Activated CD4-positive, alpha-beta T cell treated with anti-CD3 and anti-CD28 coated beads, Interleukin-2, amount 50 U/mL, for 1 hour (primary cell): ENCODE measurements at regions not wholly inside any gene's neighbourhood (a gene's known extent, or its start where the extent isn't known, plus 50 kb on each side); places are given as distances from the start of the nearest gene placed in this dataset.

Source experiments
- DNase-seq: peaks from one replicate; pipeline ENCODE4 v3.0.0-alpha.2; 2020

DNA sequence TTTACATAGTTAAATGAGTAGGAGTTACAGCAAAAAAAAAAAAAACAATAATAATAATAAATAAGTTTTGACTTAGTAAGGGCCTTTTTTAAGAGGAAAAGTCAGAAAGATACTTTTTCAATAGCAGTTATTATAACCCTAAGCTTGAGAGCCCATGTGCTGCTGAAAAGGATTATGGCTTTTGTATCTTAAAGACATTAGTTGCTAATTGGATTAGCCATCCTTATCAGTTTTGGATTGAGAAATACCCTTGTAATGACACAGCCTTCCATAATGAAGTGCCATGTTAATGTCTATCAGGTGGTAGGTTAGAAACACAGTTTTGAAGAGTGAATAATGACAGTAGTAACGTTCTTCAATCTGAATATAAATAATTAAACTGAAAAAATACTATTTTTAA, 554.0 kb downstream of the RIT2 start:
- DNase-seq: no peak

DNA sequence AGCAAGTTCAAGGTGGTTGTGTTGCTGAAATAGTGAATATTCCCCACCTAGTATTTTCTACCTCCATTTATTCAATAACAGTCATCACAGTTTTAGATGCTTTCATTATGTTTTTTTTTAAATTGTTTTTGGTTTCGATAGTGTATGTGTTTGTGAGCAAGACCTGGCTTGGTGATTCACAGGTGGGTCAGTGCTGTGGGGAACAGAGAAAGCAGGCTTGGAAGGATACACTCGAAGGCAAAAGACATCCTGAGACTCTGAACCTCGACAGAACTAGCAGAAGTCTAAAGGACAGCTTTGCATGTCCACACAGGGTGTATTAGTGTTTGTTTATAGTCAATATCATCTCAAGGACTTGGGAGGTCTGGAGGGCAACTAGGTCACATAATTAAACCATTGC, 551.5 kb downstream of the RIT2 start:
- DNase-seq: no peak

DNA sequence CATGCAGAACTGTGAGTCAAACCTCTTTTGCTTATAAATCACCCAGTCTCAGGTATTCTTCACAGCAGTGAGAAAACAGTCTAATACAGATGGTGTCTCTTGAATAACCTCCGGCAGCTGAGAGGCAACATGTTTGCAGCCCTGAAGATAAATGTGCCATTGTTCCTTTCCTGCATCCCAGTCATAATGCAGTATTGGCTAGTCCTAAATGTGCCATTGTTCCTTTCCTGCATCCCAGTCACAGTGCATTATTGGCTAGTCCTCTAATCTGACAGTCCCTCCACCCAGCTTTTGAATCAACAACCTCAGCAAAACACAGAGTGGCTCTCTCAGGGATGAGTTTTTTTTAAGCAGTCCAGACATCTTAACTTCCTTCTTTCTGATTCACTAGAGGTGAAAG, 550.7 kb downstream of the RIT2 start:
- no peak for DNase-seq

DNA sequence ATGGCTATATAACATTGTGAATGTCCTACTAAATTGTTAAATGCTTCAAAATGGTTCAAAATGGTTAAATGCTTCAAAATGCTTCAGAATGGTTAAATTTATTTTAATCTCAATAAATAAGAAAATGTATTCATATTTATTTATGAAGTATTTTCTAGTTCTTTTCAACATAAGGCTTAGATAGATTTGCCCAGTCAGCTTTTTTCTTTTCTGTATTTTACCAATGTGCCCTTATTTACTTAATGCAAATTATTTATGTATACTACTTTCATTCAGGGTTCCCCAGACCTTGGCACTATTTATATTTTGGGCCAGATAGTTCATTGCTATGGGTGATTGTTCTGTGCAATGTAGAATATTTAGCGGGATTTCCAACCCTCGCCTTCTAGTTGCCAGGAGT, 546.7 kb downstream of the RIT2 start:
- no peak for DNase-seq

DNA sequence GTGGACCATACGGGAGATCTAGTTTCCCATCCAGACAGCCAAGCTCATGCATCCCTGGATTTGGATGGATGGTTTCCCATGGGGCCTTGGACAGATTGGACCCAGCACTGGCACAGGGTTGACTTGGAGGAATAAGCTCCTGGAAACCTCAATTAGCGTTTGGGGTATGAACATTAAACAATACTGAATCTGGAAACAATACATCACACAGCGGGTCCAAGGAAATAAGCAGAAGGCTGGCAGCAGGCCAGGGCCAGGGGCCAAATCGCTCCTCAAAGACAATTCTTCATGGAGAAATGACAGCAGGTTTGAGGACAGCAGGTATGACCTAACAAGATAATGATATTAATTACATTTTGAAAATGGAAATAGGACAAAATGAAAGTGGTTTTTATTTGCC, 540.6 kb downstream of the RIT2 start:
- no peak for DNase-seq

DNA sequence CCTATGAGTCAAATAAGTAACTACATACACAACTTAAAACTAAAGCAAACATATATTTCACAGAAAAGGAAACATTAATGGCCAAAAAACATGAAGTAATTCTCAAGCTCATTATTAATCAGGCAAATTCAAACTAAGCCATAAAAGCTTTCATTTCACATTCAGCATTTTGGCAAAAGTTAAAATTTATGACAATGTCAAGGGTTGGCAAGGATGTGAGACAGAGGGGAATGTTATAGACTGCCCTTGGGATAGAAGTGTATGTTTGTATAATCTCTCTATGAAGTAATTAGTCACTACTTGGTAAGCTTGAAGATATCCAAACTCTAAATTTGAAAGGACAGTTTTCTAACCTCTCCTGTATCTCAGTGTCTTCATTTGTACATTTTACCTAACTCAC, 539.4 kb downstream of the RIT2 start:
- no peak for DNase-seq

DNA sequence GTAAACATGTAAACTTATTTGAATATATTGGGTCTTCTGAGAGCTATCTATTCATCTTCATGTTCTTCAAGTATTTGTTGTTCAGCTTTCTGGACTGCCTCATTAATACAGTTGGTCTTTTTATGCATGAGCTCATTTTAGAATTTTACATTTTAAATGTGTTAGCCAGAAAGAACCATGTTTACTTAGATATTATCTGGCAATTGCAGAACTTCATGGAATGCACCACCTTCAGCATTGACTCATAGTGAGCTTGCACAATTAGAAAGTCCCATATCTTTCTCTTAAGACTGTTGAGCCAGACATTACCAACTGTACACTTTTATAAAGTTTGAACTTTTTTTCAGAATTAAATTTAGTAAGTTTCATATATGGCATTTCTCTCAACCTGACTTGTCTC, 536.7 kb downstream of the RIT2 start:
- DNase-seq: no peak

DNA sequence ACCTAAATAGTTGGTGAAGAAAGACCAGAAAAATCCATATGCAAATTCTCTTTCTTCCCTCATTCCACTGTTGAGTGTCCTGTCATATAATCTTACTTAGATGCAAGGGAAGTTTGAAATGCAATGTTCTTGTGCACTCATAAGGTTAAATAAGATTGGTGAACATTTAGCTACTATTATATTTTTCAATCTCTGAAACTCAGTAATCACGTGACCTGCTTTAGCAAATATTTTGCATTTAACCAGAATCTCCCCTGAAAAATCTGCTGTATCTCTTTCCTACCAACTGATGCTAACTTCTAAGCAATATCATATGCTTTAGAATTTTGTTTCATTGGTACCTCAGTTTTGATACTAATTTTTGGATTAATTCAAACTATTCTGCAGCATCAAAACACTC, 533.2 kb downstream of the RIT2 start:
- DNase-seq: no peak

DNA sequence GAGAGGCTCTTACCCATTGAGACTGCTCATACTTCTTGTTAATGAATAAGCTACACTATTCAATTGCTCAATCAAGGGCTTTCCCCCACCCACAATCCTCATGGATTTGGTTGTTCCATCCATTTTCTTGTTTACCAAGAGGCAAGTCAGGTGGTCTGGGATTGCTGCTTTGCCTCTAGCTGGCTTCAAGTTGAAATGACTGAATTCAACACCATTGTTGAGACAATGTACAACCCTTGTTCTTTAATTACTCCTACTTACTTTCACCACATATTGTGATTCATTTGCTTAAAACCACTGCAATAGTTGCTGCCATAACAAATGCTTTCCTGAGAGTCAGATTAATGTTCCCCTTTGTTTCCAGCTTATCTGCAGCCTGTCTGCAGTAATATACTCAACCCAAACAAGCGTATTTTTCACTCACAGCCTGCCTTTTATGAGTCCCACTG, 532.2 kb downstream of the RIT2 start:
- DNase-seq: no peak

DNA sequence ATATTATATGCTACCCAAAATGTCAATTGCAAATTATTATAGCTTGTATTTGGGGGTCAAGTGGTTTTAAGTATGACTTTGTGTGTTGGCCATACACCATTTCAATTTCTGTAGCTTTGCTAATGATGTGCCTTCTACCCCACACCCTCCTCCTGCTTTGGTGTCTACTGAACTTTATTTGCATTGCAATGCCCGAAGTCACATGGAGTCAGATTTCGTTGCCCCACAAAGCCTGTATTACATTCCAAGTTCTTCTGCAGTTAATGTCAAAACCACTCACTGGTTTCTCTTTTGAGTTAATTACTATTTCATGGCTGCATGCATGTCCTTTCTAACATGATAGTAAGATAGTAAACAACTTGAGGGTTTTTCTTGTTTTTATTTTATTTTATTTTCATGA, 528.9 kb downstream of the RIT2 start:
- no peak for DNase-seq

DNA sequence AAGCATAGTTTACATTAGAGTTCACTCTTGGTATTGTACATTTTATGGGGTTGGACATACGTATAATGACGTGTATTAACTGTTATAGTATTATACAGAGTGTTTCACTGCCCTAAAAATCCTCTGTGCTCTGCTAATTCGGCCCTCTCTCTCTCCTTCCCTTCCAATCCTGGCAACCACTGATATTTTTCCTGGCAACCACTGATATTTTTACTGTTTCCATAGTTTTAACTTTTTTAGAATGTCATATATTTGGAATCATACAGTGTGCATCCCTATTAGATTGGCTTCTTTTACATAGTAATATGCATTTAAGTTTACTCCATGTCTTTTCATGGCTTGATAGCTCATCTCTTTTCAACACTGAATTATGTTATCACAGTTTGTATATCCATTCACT, 526.7 kb downstream of the RIT2 start:
- no peak for DNase-seq

DNA sequence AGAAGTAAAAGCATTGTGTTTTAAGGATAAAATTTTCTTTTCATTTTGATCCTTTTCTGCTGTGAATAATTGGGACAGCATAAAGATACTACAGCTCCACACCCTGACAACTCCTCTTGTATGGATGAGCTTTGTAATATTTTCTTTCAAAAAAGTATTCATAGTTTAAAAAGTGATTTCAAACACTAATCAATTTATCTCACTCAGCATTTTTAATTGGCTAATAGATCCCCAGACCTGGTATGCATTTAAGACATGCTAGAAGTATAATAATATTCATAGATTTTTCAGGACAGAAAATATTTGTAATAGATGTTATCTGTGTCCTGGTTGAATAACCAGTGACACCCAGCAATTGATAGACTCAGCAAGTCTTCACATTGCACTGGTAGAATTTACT, 510.7 kb downstream of the RIT2 start:
- no peak for DNase-seq

DNA sequence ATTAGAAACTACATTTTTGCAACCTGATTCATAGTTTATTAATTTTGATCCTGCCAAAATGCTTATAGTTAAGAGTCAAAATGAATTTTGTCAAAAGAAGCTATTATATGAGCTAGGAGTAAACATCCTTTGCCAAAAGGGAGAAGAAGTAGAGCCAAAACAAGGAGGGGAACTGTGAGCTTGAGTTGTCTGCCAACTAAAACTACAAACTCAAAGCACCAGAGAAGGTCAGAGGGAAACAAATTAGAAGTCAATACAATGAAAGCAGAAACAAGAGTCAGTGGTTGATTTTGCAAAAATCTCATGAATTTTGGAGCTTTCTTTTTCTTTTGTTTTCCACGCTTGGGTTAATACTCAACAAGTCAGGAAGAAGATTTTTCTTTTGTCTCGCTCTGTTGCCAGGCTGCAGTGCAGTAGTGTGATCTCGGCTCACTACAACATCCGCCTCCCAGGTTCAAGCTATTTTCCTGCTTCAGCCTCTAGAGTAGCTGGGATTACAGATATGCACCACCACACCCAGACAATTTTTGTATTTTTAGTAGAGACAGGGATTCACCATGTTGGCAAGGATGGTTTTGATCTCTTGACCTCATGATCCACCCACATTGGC, 508.5 kb downstream of the RIT2 start:
- no peak for DNase-seq

DNA sequence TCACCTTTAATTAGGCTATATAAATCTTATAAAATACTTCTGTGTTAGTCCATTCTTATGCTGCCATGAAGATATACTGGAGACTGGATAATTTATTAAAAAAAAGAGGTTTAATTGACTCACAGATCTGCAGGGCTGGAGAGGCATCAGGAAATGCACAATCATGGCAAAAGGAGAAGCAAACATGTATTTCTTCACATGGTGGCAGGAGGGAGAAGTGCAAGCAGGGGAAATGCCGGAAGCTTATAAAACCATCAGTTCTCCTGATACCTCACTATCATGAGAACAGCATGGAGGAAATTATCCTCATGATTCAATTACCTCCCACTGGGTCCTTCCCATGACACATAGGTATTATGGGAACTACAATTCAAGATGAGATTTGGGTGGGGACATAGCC, 504.4 kb downstream of the RIT2 start:
- no peak for DNase-seq

DNA sequence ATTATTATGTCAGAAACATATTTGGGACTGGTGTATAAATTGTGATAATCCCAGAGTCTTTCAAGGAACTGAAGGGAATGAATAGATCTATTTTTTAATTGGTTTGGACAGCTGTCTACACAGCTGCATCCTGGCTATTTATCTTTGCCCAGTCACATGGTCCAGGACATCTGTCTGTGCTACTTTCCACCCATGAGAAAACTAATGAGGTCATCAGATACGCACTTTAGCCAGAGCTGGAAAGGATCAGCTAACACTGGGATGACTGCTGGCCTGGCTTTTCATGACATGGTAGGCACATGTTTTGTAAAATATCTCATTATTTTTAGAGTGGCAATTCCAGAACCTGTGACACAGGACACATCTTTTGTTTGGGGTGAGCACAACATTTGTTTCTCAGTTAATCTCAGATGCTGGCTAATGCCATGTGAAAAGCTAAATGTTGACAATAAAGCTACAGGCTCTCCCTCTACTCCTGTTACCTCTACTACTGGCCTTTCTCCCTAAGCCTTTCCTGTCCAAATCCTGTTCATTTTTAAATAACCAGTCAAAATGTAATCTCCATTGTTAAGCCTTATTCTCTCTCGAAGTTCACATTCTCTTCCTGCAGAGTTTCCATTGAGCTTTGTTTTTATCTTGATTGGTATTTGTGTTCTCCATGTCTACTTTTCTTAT, 500.7 kb downstream of the RIT2 start:
- DNase-seq: no peak

DNA sequence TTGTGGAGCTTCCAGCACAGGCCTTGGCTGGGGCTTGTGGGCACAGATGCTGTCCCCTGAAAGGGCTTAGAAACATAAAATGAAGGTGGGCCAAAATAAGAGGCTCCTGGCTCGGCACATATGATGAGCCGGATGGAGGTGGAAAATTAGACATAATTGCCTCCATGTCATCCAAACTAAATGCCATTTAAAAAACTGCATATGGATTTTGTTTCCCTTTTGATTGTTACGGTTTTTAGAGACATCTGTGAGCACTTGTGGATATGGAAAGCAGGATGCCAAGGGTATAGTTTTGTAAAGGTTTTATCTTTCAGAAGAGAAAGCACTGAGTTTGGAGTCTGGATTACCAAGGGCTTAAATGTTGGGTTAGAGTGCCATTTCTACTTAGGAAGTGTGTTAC, 498.3 kb downstream of the RIT2 start:
- no peak for DNase-seq

DNA sequence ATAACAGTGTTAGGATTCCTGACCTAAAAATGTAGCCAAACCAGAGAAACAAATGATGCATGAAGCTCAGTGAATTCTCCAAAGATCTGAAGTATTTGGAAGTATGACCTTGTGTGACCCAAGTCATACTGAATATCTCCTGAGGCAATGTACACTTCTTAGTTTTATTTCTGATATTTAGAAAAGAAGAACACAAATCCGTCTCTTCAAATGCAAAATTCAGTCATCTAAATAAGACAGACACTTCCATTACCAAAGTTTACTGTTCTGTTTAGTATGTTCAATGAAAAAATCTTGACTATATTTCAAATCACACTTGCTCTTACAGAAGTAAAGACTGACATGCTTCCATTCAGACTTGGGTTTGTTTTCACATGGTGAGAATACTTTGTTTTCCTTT, 495.7 kb downstream of the RIT2 start:
- no peak for DNase-seq

DNA sequence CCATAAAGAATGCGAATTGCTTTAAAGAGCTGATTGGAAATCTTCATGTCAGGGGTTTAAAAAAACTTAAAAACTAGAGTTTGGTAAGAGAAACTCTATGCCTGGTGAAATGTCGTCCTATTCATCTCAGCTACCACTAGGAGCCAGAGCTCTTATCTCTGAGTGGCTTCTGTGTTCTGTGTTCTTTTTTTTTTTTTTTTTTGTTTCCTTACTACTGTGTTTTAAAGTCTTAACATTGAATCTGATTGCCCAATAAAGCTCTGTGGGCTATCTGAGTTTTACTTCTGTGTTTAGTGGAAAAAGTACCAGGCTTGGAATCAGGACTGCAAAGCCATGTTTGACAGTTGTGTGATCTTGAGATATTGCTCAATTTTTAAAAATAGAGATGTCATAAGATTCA, 494.8 kb downstream of the RIT2 start:
- DNase-seq: no peak

DNA sequence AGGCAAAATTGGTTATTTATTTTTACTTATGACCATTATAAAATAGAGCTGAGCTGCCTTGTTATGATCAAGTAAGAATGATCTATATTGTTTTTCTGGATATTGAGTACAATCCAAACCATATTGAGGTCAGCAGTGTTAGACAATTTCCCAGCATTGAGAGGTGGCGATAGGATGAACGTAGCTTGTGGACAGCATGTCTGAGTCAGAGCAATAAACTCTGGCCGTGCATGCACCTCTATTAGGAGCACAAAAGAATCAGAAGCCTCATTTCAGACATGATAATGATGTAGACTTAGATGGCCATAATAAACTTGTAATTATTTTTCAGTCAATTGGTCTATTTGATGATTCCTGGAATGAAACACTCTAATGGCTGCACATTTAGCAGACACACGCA, 491.6 kb downstream of the RIT2 start:
- no peak for DNase-seq

DNA sequence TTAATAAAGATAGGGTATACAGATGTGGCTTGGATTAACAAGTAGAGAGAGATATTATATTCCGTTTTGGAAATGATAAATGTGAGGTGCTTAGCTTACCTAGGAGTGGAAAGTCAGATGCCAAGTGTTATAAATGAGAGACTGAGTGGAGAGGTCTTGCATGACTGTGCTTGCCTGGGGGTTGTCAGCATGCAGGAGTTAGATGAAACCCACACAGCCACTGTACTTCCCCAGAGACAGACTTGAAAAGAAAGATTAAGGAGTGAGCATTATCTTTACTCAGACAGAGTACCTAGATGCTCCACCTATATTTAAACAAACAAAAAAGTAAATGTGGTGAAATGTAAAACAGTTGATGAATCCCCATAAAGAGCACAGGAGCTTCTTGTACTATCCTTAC, 482.7 kb downstream of the RIT2 start:
- no peak for DNase-seq

DNA sequence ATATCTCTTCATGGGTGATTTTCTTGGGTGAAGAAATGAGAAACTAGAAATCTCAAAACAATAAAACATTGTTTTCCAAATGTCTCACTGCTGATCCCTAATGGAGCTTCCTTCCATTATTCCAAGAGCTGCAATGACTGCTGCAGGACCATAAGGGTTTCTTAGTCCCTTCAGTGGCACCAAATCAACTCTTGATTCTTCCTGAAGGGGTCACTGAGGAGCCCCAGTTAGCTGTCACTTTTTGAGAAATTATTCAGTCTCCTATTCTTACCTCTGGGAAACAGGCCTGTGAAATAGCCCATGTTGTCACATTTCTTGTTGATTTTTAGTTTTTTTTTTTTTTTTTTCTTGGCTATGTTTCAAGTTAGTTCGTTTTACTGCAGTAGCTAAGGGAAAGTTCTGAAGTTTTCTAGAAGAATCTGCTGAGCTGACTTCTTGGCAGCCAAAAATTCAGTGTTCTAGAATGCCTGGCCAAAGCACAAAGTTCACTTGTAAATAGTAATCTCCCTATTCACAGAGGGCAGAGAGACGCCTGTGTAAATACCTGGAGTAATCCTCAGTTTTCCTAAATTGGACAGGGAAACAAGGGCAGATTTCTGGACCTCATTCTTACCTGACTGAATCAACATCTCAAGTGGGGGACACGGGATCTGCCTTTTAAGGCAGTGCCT, 480.0 kb downstream of the RIT2 start:
- no peak for DNase-seq

DNA sequence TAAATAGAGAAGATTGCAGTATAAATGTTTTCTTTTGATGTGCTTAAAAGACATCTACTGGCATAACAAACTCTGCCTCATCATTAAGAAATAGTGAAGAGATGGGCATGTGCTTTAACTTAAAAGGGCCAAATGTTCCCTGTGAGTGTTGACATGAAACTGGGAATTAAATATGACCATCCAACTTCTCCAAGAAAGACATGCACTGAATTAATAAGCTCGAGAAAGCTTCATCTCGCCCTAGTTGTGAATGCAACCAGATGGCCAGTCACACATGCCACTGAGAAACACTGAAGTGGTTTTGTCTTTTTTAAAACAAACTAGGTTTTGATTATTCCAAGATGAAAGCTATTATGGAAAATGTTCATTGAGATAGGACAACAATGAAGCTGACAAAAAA, 479.2 kb downstream of the RIT2 start:
- no peak for DNase-seq

DNA sequence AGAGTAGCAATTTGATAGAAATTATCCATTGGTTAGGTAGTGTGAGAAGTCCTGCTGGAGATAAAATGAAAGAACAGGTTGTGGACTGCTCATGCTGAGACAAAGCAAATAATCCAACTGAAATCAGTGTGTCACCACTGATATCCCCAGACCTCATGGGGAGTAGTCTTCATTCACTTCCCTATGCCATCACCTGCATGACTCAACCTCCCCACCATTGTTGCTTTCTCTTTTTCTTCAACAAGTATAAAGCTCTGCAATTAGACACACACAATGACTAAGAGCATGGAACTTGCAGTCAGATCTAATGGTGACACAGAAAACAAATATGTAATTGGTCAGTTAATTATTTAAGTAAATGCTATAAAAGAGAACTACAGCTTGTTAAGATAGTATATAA, 475.3 kb downstream of the RIT2 start:
- no peak for DNase-seq

DNA sequence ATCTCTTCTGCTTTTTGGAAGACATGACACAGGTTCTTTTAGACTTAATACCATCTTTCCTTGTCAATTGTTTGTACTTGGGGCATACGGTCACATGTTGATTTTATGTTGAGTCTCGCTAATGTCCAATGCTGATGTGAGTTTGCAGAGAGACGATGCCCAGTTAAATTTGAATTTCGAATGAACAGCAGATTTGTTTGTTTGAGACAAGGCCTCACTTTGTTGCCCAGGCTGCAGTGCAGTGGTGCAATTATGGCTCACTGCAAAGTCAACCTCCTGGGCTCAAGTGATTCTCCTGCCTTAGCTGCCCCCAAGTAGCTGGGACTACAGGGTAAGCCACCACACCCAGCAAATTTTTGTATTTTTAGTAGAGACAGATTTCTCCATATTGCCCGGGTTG, 473.5 kb downstream of the RIT2 start:
- DNase-seq: no peak

DNA sequence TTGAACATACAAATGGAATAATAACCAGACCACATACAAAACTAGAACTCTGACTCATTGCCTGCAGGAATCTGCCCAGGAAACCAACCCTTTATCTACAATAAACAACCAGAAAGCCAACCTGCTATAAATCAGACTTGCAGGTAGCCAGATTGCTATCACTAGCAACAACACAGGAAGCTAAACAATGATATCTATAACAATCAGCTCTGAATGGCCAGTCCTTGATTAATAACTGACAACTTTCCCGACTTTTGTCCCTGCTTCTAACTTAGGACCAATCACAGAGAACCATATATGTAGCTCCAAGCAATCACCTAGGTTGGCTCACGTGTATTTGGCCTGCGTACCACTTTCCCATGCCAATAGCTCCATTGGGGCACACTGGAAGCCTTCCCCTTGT, 470.8 kb downstream of the RIT2 start:
- DNase-seq: no peak
